ENCODE measurements at regions not wholly inside any gene's neighbourhood (a gene's known extent, or its start where the extent isn't known, plus 50 kb on each side); places are given as distances from the start of the nearest gene placed in this dataset.

- TF ChIP-seq, protein P1, sequence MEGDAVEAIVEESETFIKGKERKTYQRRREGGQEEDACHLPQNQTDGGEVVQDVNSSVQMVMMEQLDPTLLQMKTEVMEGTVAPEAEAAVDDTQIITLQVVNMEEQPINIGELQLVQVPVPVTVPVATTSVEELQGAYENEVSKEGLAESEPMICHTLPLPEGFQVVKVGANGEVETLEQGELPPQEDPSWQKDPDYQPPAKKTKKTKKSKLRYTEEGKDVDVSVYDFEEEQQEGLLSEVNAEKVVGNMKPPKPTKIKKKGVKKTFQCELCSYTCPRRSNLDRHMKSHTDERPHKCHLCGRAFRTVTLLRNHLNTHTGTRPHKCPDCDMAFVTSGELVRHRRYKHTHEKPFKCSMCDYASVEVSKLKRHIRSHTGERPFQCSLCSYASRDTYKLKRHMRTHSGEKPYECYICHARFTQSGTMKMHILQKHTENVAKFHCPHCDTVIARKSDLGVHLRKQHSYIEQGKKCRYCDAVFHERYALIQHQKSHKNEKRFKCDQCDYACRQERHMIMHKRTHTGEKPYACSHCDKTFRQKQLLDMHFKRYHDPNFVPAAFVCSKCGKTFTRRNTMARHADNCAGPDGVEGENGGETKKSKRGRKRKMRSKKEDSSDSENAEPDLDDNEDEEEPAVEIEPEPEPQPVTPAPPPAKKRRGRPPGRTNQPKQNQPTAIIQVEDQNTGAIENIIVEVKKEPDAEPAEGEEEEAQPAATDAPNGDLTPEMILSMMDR (optimal IDR thresholded peaks at IDR 0.05 in 1 of 3, IDR thresholded peaks at IDR 0.05 in 1 of 3, conservative IDR thresholded peaks at IDR 0.05 in 1 of 3; ENCODE audit: extremely low read depth in 1 of 3, insufficient read depth in 2 of 3, low read length in 3 of 3), result no peak
- TF ChIP-seq EZH2 (IDR thresholded peaks at IDR 0.05; ENCODE audit: low read length), result no peak
Measured at GRCh38 chr2:47238638-47239037, 62.3 kb upstream of the CALM2 start.
